Liver (tissue), 8 donors: ENCODE measurements at regions not wholly inside any gene's neighbourhood (a gene's known extent, or its start where the extent isn't known, plus 50 kb on each side); places are given as distances from the start of the nearest gene placed in this dataset.

Experiments used
- DNase-seq: peaks from one replicate; pipeline ENCODE4 v3.0.0-alpha.2; 2017; ENCODE audit warnings: low spot score
- H3K27ac ChIP-seq, 2 donors: one replicate each; pipeline ENCODE4 v1.7.0; 2013; ENCODE audit warnings: inconsistent platforms in 2 of 2, low read length in 2 of 2, control low read depth in 1 of 2, low read depth in 1 of 2, mild to moderate bottlenecking in 1 of 2
- H3K27me3 ChIP-seq, 4 donors: one replicate each; pipeline versions ENCODE4 v1.6.1 to v1.7.0; 2013; ENCODE audit warnings: low read length in 3 of 4, inconsistent platforms in 1 of 4, mild to moderate bottlenecking in 1 of 4, moderate library complexity in 1 of 4; ENCODE audit not compliant: control insufficient read depth in 4 of 4, insufficient read depth in 4 of 4
- H3K36me3 ChIP-seq, 4 donors: one replicate each; pipeline versions ENCODE4 v1.6.1 to v1.7.0; 2013; ENCODE audit warnings: low read length in 3 of 4, mild to moderate bottlenecking in 3 of 4, low read depth in 1 of 4, moderate library complexity in 1 of 4; ENCODE audit not compliant: control insufficient read depth in 4 of 4, insufficient read depth in 3 of 4
- H3K4me1 ChIP-seq, 4 donors: one replicate each; pipeline versions ENCODE4 v1.6.1 to v1.7.0; 2013; ENCODE audit warnings: low read length in 3 of 4, mild to moderate bottlenecking in 3 of 4, moderate library complexity in 1 of 4; ENCODE audit not compliant: control insufficient read depth in 4 of 4, insufficient read depth in 4 of 4
- H3K4me3 ChIP-seq, 3 donors: one replicate each; pipeline versions ENCODE4 v1.6.1 to v1.7.0; 2013; ENCODE audit warnings: low read length in 3 of 3, control low read depth in 1 of 3, low read depth in 1 of 3, mild to moderate bottlenecking in 1 of 3
- H3K9ac ChIP-seq, 2 donors: one replicate each; pipeline ENCODE4 v1.7.0; 2013; ENCODE audit warnings: low read length in 2 of 2, mild to moderate bottlenecking in 2 of 2, moderate library complexity in 2 of 2, control low read depth in 1 of 2, low read depth in 1 of 2
- H3K9me3 ChIP-seq, 4 donors: one replicate each; pipeline versions ENCODE4 v1.6.1 to v1.7.0; 2013; ENCODE audit warnings: low read length in 3 of 4; ENCODE audit not compliant: control insufficient read depth in 4 of 4
- ATF3 ChIP-seq: IDR thresholded peaks from 2 replicates; pipeline ENCODE4 v1.6.1; 2016; ENCODE audit warnings: antibody characterized with exemption
- CTCF ChIP-seq: fragments of 150-350 bp; IDR thresholded peaks from 2 replicates; pipeline ENCODE4 v1.5.1; 2017; ENCODE audit warnings: improper control_type of control experiment, low read depth, low read length; ENCODE audit not compliant: missing input control
- EGR1 ChIP-seq, 2 donors: IDR thresholded peaks; 2 replicates each; pipeline ENCODE4 v1.6.1; 2016 to 2018; ENCODE audit warnings: antibody characterized with exemption in 2 of 2, low read depth in 2 of 2
- FOXA2 ChIP-seq: IDR thresholded peaks from 2 replicates; pipeline ENCODE4 v1.6.1; 2016; ENCODE audit warnings: antibody characterized with exemption
- GABPA ChIP-seq, 2 donors: IDR thresholded peaks in 1 of 2; conservative IDR thresholded peaks in 1 of 2; 2 replicates each; pipeline ENCODE4 v1.6.1; 2016; ENCODE audit warnings: antibody characterized with exemption in 2 of 2, mild to moderate bottlenecking in 1 of 2, moderate library complexity in 1 of 2
- HNF4A ChIP-seq, 2 donors: conservative IDR thresholded peaks; 2 replicates each; pipeline ENCODE4 v1.6.1; 2016; ENCODE audit warnings: antibody characterized with exemption in 2 of 2, mild to moderate bottlenecking in 2 of 2
- HNF4G ChIP-seq: IDR thresholded peaks from 2 replicates; pipeline ENCODE4 v1.6.1; 2016; ENCODE audit warnings: antibody characterized with exemption
- MAX ChIP-seq: IDR thresholded peaks from 2 replicates; pipeline ENCODE4 v1.6.1; 2016; ENCODE audit warnings: antibody characterized with exemption
- REST ChIP-seq: IDR thresholded peaks from 2 replicates; pipeline ENCODE4 v1.6.1; 2016; ENCODE audit warnings: antibody characterized with exemption, mild to moderate bottlenecking
- RXRA ChIP-seq, 2 donors: IDR thresholded peaks; 2 replicates each; pipeline ENCODE4 v1.6.1; 2017 to 2018; ENCODE audit warnings: antibody characterized with exemption in 2 of 2, mild to moderate bottlenecking in 1 of 2
- SP1 ChIP-seq: IDR thresholded peaks from 2 replicates; pipeline ENCODE4 v1.6.1; 2018; ENCODE audit warnings: antibody characterized with exemption, mild to moderate bottlenecking
- WGBS: extraction: QIAGEN DNeasy Blood & Tissue Kit; methylation state at CpG from one replicate; pipeline ENCODE4 v1.1.7; 2013; 5-methylcytosine and 5-hydroxymethylcytosine counted together
- TF ChIP-seq, protein P1 (sequence below): IDR thresholded peaks from 2 replicates; pipeline ENCODE4 v1.6.1; 2016; ENCODE audit warnings: antibody characterized with exemption
- donor health status: healthy.
- donor health status: healthy.
- donor health status: healthy.
- donor health status: healthy.
- donor health status: healthy.

- Histone ChIP-seq H3K36me3 (no peaks in the 10 kb centered on the region), H3K4me3 (no peak overlapping the region), H3K9ac (no peak overlapping the region), H3K4me1 (peaks cover 4 to 21% (median 16%) of the 10 kb centered on the region in 4 donors), H3K9me3 (no peaks in the 10 kb centered on the region), H3K27me3 (no peaks in the 10 kb centered on the region), H3K27ac (no peak overlapping the region)
- TF ChIP-seq ATF3, result no peak
- TF ChIP-seq SP1, result no peak
- no peak for TF ChIP-seq CTCF
- TF ChIP-seq, protein P1, sequence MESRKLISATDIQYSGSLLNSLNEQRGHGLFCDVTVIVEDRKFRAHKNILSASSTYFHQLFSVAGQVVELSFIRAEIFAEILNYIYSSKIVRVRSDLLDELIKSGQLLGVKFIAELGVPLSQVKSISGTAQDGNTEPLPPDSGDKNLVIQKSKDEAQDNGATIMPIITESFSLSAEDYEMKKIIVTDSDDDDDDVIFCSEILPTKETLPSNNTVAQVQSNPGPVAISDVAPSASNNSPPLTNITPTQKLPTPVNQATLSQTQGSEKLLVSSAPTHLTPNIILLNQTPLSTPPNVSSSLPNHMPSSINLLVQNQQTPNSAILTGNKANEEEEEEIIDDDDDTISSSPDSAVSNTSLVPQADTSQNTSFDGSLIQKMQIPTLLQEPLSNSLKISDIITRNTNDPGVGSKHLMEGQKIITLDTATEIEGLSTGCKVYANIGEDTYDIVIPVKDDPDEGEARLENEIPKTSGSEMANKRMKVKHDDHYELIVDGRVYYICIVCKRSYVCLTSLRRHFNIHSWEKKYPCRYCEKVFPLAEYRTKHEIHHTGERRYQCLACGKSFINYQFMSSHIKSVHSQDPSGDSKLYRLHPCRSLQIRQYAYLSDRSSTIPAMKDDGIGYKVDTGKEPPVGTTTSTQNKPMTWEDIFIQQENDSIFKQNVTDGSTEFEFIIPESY, result no peak
- TF ChIP-seq HNF4G, result no peak
- no peak for TF ChIP-seq FOXA2
- TF ChIP-seq GABPA (IDR thresholded peaks at IDR 0.05 in 1 of 2, conservative IDR thresholded peaks at IDR 0.05 in 1 of 2), result no peak
- no peak for TF ChIP-seq RXRA (IDR thresholded peaks at IDR 0.05)
- TF ChIP-seq EGR1 (IDR thresholded peaks at IDR 0.05; ENCODE audit: low read depth in 2 of 2), result no peak
- WGBS, result 81% methylated on average over 3 of the region's 3 CpGs
- no peak for DNase-seq
These were observed 172.2 kb upstream of the MAF start for GRCh38 chr16:79772784-79773183.

DNA sequence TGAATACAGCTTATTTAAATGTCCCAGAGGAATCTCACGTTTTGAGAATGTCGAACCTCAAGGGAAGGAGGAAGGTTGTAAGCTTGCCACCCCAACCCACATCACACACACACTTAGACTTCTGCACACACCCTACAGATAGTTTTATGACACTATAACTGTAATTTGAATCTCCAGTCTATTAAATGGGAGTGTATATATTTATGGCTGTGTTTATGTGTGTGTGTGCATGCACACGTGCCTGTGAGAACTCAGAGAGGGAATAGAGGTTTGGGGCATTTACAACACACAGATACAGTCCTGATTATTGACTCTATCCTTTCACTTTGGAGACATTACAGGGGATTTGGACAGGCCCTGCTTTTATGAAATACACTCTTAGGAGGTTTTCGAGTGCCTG is 171.5 kb upstream of the MAF start:
- Histone ChIP-seq H3K27ac (no peak overlapping the region), H3K27me3 (no peaks in the 10 kb centered on the region), H3K9me3 (no peaks in the 10 kb centered on the region), H3K4me3 (no peak overlapping the region), H3K4me1 (peaks cover 4 to 21% (median 16%) of the 10 kb centered on the region in 4 donors), H3K9ac (no peak overlapping the region), H3K36me3 (no peaks in the 10 kb centered on the region)
- no peak for TF ChIP-seq CTCF
- 87% methylated on average over 4 of the region's 4 CpGs for WGBS
- DNase-seq, result no peak

GRCh38 chr16:79770244-79771064 is 169.9 kb upstream of the MAF start:
- Histone ChIP-seq H3K27ac (peak overlapping the region; percentile 84 to 85), H3K36me3 (no peaks in the 10 kb centered on the region), H3K4me1 (peaks cover 4 to 21% (median 16%) of the 10 kb centered on the region in 4 donors), H3K27me3 (no peaks in the 10 kb centered on the region), H3K9ac (peak overlapping the region; percentile 47 to 90), H3K9me3 (no peaks in the 10 kb centered on the region), H3K4me3 (peak overlapping the region; percentile 46 to 83 (median 73))
- peak; percentile 84 for DNase-seq
- WGBS, result under 1% methylated on average over 59 of the region's 59 CpGs
- TF ChIP-seq HNF4G (no peak), CTCF (no peak), REST (no peak), HNF4A (conservative IDR thresholded peaks at IDR 0.05) (no peak), MAX (no peak)
